ENCODE measurements at regions not wholly inside any gene's neighbourhood (a gene's known extent, or its start where the extent isn't known, plus 50 kb on each side); places are given as distances from the start of the nearest gene placed in this dataset.

GRCh38 chr17:71902894-71903506, 217.8 kb upstream of the SOX9 start:
- no peak for DNase-seq

- no peak for DNase-seq
These were observed 215.3 kb upstream of the SOX9 start for GRCh38 chr17:71905376-71906031.

GRCh38 chr17:71909155-71909554, 211.7 kb upstream of the SOX9 start:
- no peak for DNase-seq

- DNase-seq: no peak
These were observed 210.8 kb upstream of the SOX9 start for GRCh38 chr17:71910002-71910401.

- no peak for DNase-seq
These were observed 206.8 kb upstream of the SOX9 start for GRCh38 chr17:71914042-71914441.

- no peak for DNase-seq
These were observed 206.0 kb upstream of the SOX9 start for GRCh38 chr17:71914812-71915211.

- DNase-seq: no peak
These were observed 203.1 kb upstream of the SOX9 start for GRCh38 chr17:71917715-71918114.

GRCh38 chr17:71919186-71919585, 201.6 kb upstream of the SOX9 start:
- peak; percentile 4 to 18 for DNase-seq

- DNase-seq: no peak
These were observed 200.9 kb upstream of the SOX9 start for GRCh38 chr17:71919896-71920295.

- DNase-seq: no peak
These were observed 199.0 kb upstream of the SOX9 start for GRCh38 chr17:71921796-71922195.

- no peak for DNase-seq
These were observed 198.4 kb upstream of the SOX9 start for GRCh38 chr17:71922439-71922838.

- DNase-seq: no peak
These were observed 193.9 kb upstream of the SOX9 start for GRCh38 chr17:71926746-71927398.

- DNase-seq: no peak
These were observed 187.5 kb upstream of the SOX9 start for GRCh38 chr17:71933306-71933705.

GRCh38 chr17:71934520-71934919, 186.3 kb upstream of the SOX9 start:
- DNase-seq: no peak

GRCh38 chr17:71935341-71935740, 185.5 kb upstream of the SOX9 start:
- DNase-seq: no peak

GRCh38 chr17:71936977-71937376, 183.8 kb upstream of the SOX9 start:
- no peak for DNase-seq

- no peak for DNase-seq
These were observed 182.9 kb upstream of the SOX9 start for GRCh38 chr17:71937914-71938313.

- DNase-seq: peak in 1 of 2 donors; percentile 6
These were observed 182.3 kb upstream of the SOX9 start for GRCh38 chr17:71938340-71939010.

GRCh38 chr17:71941920-71942319, 178.9 kb upstream of the SOX9 start:
- DNase-seq: no peak

- DNase-seq: no peak
These were observed 178.2 kb upstream of the SOX9 start for GRCh38 chr17:71942626-71943025.

- DNase-seq: no peak
These were observed 172.0 kb upstream of the SOX9 start for GRCh38 chr17:71948703-71949422.

- DNase-seq: no peak
These were observed 161.7 kb upstream of the SOX9 start for GRCh38 chr17:71959154-71959553.

Measured in right lung (tissue), 2 donors.